DOHH2 (cell line): ENCODE measurements at regions not wholly inside any gene's neighbourhood (a gene's known extent, or its start where the extent isn't known, plus 50 kb on each side); places are given as distances from the start of the nearest gene placed in this dataset.

ENCODE experiments used
- H3F3A ChIP-seq: fragments of 200-600 bp; sonication (generic), shearing (Covaris generic); 2 replicates; pipeline ENCODE4 v1.6.0; 2016; ENCODE audit warnings: antibody characterized with exemption, mild to moderate bottlenecking; ENCODE audit not compliant: control insufficient read depth, insufficient read depth
- H3K27ac ChIP-seq: fragments of 200-600 bp; sonication (generic); 2 replicates; pipeline ENCODE4 v1.5.1; 2014; ENCODE audit warnings: low read depth, mild to moderate bottlenecking, low read length, moderate library complexity
- H3K27me3 ChIP-seq: fragments of 200-600 bp; sonication (generic); 2 replicates; pipeline ENCODE4 v1.6.1; 2014; ENCODE audit warnings: mild to moderate bottlenecking, low read length, mixed read lengths; ENCODE audit not compliant: control insufficient read depth
- H3K36me3 ChIP-seq: fragments of 200-600 bp; sonication (generic); 2 replicates; pipeline ENCODE4 v1.6.1; 2014; ENCODE audit warnings: mild to moderate bottlenecking, low read length, moderate library complexity, mixed read lengths; ENCODE audit not compliant: control insufficient read depth
- H3K4me1 ChIP-seq: fragments of 200-600 bp; sonication (generic); 2 replicates; pipeline ENCODE4 v1.6.1; 2014; ENCODE audit warnings: mild to moderate bottlenecking, low read length, mixed read lengths; ENCODE audit not compliant: control insufficient read depth
- H3K4me2 ChIP-seq: fragments of 200-600 bp; sonication (generic); 2 replicates; pipeline ENCODE4 v1.6.0; 2014; ENCODE audit warnings: mild to moderate bottlenecking, low read length, moderate library complexity
- H3K4me3 ChIP-seq: fragments of 200-600 bp; sonication (generic); 2 replicates; pipeline ENCODE4 v1.5.1; 2014; ENCODE audit warnings: mild to moderate bottlenecking, low read length, mixed read lengths
- H3K79me2 ChIP-seq: fragments of 200-600 bp; sonication (generic); 2 replicates; pipeline ENCODE4 v1.6.1; 2014; ENCODE audit warnings: mild to moderate bottlenecking, low read length, mixed read lengths; ENCODE audit not compliant: control insufficient read depth
- H3K9me2 ChIP-seq: fragments of 200-600 bp; sonication (generic); replicated peaks from 2 replicates; pipeline ENCODE4 v1.6.1; 2014; ENCODE audit warnings: mild to moderate bottlenecking, low read length, mixed read lengths; ENCODE audit not compliant: control insufficient read depth
- H3K9me3 ChIP-seq: fragments of 200-600 bp; sonication (generic); 2 replicates; pipeline ENCODE4 v1.6.1; 2014; ENCODE audit warnings: antibody characterized with exemption, low read length, mixed read lengths; ENCODE audit not compliant: control insufficient read depth, insufficient read depth
- H4K20me1 ChIP-seq: fragments of 200-600 bp; sonication (generic); 2 replicates; pipeline ENCODE4 v1.6.0; 2014; ENCODE audit warnings: low read depth, mild to moderate bottlenecking, antibody characterized with exemption, low read length, moderate library complexity; ENCODE audit not compliant: control insufficient read depth, insufficient read depth
- EZH2phosphoT487 ChIP-seq: fragments of 200-600 bp; sonication (generic); IDR thresholded peaks from 2 replicates; pipeline ENCODE4 v1.6.1; 2017; ENCODE audit warnings: borderline replicate concordance, mild to moderate bottlenecking, antibody characterized with exemption, low read length, moderate library complexity, mixed read lengths
- TF ChIP-seq, protein P1 (sequence below): fragments of 200-600 bp; sonication (generic); IDR thresholded peaks from one replicate; pipeline ENCODE4 v1.5.1; 2014; ENCODE audit warnings: antibody characterized with exemption, mild to moderate bottlenecking, low read depth, low read length; ENCODE audit not compliant: poor library complexity, severe bottlenecking

DNA sequence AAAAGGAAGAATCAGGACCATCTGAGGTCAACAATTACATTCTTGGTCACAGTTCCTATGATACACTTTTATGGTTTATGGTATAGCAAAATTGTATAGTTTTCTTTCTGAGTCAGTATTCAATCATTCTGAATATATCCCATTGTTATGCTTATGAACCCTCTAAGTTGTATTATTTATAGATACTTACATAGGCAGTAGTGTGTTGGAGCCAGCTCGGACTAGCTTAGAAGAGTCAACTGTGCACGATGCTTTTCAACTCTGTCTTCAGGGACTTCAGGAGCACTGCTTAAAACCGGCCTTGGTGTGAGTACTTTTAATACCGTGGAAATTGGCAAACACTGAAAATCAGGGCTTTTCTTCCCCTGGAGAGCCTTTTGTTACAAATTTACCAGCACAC lies 215.7 kb downstream of the IKZF2 start:
- no peaks in the 10 kb centered on the region for H3K36me3 ChIP-seq
- no peaks in the 10 kb centered on the region for H3K9me2 ChIP-seq
- H3K79me2 ChIP-seq, result no peaks in the 10 kb centered on the region
- no peaks in the 10 kb centered on the region for H3K9me3 ChIP-seq
- no peaks in the 10 kb centered on the region for H4K20me1 ChIP-seq
- H3F3A ChIP-seq, result no peaks in the 10 kb centered on the region
- H3K27me3 ChIP-seq, result no peaks in the 10 kb centered on the region
- TF ChIP-seq, protein P1, sequence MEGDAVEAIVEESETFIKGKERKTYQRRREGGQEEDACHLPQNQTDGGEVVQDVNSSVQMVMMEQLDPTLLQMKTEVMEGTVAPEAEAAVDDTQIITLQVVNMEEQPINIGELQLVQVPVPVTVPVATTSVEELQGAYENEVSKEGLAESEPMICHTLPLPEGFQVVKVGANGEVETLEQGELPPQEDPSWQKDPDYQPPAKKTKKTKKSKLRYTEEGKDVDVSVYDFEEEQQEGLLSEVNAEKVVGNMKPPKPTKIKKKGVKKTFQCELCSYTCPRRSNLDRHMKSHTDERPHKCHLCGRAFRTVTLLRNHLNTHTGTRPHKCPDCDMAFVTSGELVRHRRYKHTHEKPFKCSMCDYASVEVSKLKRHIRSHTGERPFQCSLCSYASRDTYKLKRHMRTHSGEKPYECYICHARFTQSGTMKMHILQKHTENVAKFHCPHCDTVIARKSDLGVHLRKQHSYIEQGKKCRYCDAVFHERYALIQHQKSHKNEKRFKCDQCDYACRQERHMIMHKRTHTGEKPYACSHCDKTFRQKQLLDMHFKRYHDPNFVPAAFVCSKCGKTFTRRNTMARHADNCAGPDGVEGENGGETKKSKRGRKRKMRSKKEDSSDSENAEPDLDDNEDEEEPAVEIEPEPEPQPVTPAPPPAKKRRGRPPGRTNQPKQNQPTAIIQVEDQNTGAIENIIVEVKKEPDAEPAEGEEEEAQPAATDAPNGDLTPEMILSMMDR, result no peak
- TF ChIP-seq EZH2phosphoT487, result no peak
- no peak overlapping the region for H3K4me2 ChIP-seq
- peaks cover 28% of the 10 kb centered on the region for H3K4me1 ChIP-seq
- H3K27ac ChIP-seq, result no peak overlapping the region
- no peak overlapping the region for H3K4me3 ChIP-seq

DNA sequence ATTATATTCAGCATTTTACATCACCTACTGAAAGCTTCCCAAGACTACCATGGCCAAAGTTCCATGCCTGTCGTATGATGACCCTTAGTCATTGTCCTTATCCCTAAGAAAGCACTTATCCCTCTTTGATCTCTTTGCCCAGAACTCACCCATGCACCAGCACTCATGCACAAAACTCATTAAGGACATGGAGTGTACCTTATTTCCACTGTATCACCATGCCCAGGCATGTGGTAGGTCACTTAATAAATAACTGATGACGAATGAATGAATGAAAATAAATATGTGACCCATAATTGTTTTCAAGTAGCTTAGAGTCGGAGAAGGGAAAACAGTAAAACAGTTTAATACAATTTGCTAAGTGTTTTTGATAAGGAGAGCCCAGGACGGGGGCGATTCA lies 220.1 kb downstream of the IKZF2 start:
- Histone ChIP-seq H3K4me2 (no peak overlapping the region), H3K27me3 (no peaks in the 10 kb centered on the region), H3F3A (no peaks in the 10 kb centered on the region), H3K4me3 (no peak overlapping the region), H3K9me3 (no peaks in the 10 kb centered on the region), H3K27ac (no peak overlapping the region), H4K20me1 (no peaks in the 10 kb centered on the region), H3K4me1 (no peaks in the 10 kb centered on the region), H3K79me2 (no peaks in the 10 kb centered on the region), H3K9me2 (no peaks in the 10 kb centered on the region), H3K36me3 (no peaks in the 10 kb centered on the region)
- no peak for TF ChIP-seq EZH2phosphoT487
- TF ChIP-seq, protein P1, result no peak

GRCh38 chr2:212930556-212931260 lies 220.7 kb downstream of the IKZF2 start:
- Histone ChIP-seq H3K27ac (no peak overlapping the region), H3K4me3 (no peak overlapping the region), H3K27me3 (no peaks in the 10 kb centered on the region), H3K9me2 (no peaks in the 10 kb centered on the region), H4K20me1 (no peaks in the 10 kb centered on the region), H3F3A (no peaks in the 10 kb centered on the region), H3K36me3 (no peaks in the 10 kb centered on the region), H3K4me1 (no peaks in the 10 kb centered on the region), H3K4me2 (no peak overlapping the region), H3K79me2 (no peaks in the 10 kb centered on the region), H3K9me3 (no peaks in the 10 kb centered on the region)
- TF ChIP-seq, protein P1, result no peak
- TF ChIP-seq EZH2phosphoT487, result no peak
